Gastrocnemius medialis (tissue), 4 donors: ENCODE measurements at regions not wholly inside any gene's neighbourhood (a gene's known extent, or its start where the extent isn't known, plus 50 kb on each side); places are given as distances from the start of the nearest gene placed in this dataset.

Experiments
- ATAC-seq, 2 donors: fragments of 150-250 bp; one replicate each; pipeline ENCODE4 v1.9.1; 2016
- DNase-seq, 2 donors: peaks; one replicate each; pipeline ENCODE4 v3.0.0-alpha.2; 2019
- H3K27ac ChIP-seq, 4 donors: fragments of 200-600 bp; sonication (generic); 1 replicate in 1 of 4; 2 replicates in 3 of 4; pipeline ENCODE4 v1.5.1; 2016 to 2018; ENCODE audit warnings: mild to moderate bottlenecking in 2 of 4, moderate library complexity in 1 of 4
- H3K27me3 ChIP-seq, 3 donors: fragments of 200-600 bp; sonication (generic) in 2 of 3; 1 replicate in 1 of 3; 2 replicates in 2 of 3; pipeline versions ENCODE4 v1.5.1 to v1.6.0; 2016 to 2019; ENCODE audit warnings: mild to moderate bottlenecking in 1 of 3, moderate library complexity in 1 of 3
- H3K36me3 ChIP-seq, 2 donors: fragments of 200-600 bp; sonication (generic) in 1 of 2; one replicate each; pipeline ENCODE4 v1.5.1; 2017 to 2018
- H3K4me1 ChIP-seq, 2 donors: fragments of 200-600 bp; sonication (generic) in 1 of 2; one replicate each; pipeline ENCODE4 v1.5.1; 2016 to 2017; ENCODE audit warnings: mild to moderate bottlenecking in 2 of 2
- H3K4me3 ChIP-seq, 4 donors: fragments of 200-600 bp; sonication (generic) in 3 of 4; 1 replicate in 1 of 4; 2 replicates in 3 of 4; pipeline ENCODE4 v1.5.1; 2016 to 2019; ENCODE audit warnings: mild to moderate bottlenecking in 2 of 4
- H3K9me3 ChIP-seq, 3 donors: fragments of 200-600 bp; sonication (generic) in 2 of 3; 1 replicate in 1 of 3; 2 replicates in 2 of 3; pipeline ENCODE4 v1.5.1; 2016 to 2019
- POLR2A ChIP-seq, 2 donors: fragments of 450-650 bp; IDR thresholded peaks; one replicate each; pipeline ENCODE4 v1.6.1; 2017; ENCODE audit warnings: antibody characterized with exemption in 2 of 2, mild to moderate bottlenecking in 2 of 2, moderate library complexity in 2 of 2
- in situ Hi-C, 4 donors: fragments of 200-750 bp; cut with MboI; loops; one replicate each; pipeline versions ENCODE4 v1.15.0 to v1.8.0; 2017; ENCODE audit warnings: low sequenced_read_pairs in 4 of 4
- intact Hi-C: fragments of 100-400 bp; cut with DNase I; formaldehyde crosslinking; loops from one replicate; pipeline ENCODE4 v1.15.1; 2023; ENCODE audit warnings: low total_unique reads
- TF ChIP-seq, protein P1 (sequence below), 5 experiments: fragments of 450-650 bp in 3 of 5; fragments of 200-600 bp in 2 of 5; sonication (generic) in 2 of 5; IDR thresholded peaks in 4 of 5; conservative IDR thresholded peaks in 1 of 5; 1 replicate in 4 of 5; 2 replicates in 1 of 5; pipeline ENCODE4 v1.5.1; 2016 to 2019; ENCODE audit warnings: antibody characterized with exemption in 5 of 5, mild to moderate bottlenecking in 3 of 5, moderate library complexity in 3 of 5

DNA sequence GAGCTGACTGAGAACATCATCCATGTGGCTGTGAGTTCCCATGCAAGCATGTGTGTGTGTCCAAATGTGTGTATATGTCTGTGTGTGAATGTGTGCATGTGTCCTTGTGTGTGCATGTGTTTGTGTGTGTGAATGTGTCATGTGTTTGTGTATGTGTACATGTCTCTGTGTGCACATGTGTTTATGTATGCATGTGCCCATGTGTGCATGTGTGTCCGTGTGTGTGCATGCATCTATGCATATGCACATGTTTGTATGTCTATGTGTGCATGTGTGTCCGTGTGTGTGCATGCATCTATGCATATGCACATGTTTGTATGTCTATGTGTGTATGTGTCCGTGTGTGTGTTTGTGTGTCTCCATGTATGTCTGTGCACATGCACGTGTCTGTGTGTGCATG lies 99.7 kb downstream of the LBH start:
- in situ Hi-C loops, result no loop called here
- no peak for ATAC-seq
- Histone ChIP-seq H3K4me3 (no peak overlapping the region), H3K27me3 (no peaks in the 10 kb centered on the region), H3K36me3 (no peaks in the 10 kb centered on the region), H3K4me1 (no peaks in the 10 kb centered on the region), H3K9me3 (no peaks in the 10 kb centered on the region), H3K27ac (no peak overlapping the region)
- intact Hi-C loops, result no loop called here
- DNase-seq, result no peak
- no peak for TF ChIP-seq POLR2A (IDR thresholded peaks at IDR 0.05)
- TF ChIP-seq, protein P1, sequence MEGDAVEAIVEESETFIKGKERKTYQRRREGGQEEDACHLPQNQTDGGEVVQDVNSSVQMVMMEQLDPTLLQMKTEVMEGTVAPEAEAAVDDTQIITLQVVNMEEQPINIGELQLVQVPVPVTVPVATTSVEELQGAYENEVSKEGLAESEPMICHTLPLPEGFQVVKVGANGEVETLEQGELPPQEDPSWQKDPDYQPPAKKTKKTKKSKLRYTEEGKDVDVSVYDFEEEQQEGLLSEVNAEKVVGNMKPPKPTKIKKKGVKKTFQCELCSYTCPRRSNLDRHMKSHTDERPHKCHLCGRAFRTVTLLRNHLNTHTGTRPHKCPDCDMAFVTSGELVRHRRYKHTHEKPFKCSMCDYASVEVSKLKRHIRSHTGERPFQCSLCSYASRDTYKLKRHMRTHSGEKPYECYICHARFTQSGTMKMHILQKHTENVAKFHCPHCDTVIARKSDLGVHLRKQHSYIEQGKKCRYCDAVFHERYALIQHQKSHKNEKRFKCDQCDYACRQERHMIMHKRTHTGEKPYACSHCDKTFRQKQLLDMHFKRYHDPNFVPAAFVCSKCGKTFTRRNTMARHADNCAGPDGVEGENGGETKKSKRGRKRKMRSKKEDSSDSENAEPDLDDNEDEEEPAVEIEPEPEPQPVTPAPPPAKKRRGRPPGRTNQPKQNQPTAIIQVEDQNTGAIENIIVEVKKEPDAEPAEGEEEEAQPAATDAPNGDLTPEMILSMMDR (IDR thresholded peaks at IDR 0.05 in 4 of 5, conservative IDR thresholded peaks at IDR 0.05 in 1 of 5), result no peak

DNA sequence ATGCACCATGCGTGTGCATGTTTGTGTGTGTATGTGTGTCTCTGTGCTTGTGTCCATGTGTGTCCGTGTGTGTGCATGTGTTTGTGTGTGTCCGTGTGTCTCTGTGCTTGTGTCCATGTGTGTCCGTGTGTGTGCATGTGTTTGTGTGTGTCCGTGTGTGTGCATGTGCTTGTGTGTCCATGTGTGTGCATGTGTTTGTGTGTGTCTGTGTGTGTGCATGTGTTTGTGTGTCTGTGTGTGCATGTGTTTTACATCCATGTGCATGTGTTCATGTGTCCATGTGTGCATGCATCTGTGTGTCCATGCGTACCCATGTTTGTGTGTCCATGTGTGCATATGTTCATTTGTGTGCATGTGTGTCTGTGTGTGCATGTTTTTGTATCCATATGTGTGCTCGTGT lies 100.5 kb downstream of the LBH start:
- in situ Hi-C loops, result no loop called here
- TF ChIP-seq POLR2A (IDR thresholded peaks at IDR 0.05), result no peak
- TF ChIP-seq, protein P1 (IDR thresholded peaks at IDR 0.05 in 4 of 5, conservative IDR thresholded peaks at IDR 0.05 in 1 of 5), result no peak
- H3K27ac ChIP-seq, result no peak overlapping the region
- DNase-seq (no peak), ATAC-seq (no peak)
- H3K9me3 ChIP-seq, result no peaks in the 10 kb centered on the region
- intact Hi-C loops, result no loop called here
- no peaks in the 10 kb centered on the region for H3K36me3 ChIP-seq
- H3K27me3 ChIP-seq, result no peaks in the 10 kb centered on the region
- no peak overlapping the region for H3K4me3 ChIP-seq
- H3K4me1 ChIP-seq, result no peaks in the 10 kb centered on the region

DNA sequence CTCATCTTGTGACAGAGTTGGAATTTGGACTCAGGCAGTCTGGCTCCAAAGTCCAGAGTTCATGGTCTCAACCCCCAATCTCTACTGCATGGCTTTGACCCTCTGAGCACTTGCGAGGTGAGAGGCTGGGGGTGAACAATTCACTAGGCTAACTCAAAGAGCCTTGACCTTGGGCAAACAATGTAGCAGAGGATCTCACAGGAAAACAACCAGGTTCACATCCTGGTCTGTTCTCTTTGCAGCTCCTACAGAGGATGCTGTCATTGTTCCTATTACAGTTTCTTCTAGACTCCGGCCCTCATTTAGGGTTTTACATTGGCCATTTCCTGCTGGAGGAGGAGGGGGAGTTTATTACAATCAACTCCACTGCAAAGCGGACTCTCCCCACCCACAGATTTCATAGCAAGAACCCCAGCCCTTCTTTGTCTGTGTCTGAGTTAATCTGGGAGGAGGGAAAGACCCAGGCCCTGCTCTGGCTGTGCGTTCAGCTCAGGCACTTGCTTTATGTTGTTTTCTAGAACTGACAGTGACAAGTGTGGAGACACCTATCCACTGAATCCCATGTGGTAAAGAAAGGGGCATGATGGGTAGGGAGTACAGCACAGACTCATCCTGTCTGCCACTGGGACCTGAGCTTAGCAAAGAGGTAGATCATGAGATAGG lies 101.6 kb downstream of the LBH start:
- in situ Hi-C loops, result no loop called here
- intact Hi-C loops, result no loop called here

DNA sequence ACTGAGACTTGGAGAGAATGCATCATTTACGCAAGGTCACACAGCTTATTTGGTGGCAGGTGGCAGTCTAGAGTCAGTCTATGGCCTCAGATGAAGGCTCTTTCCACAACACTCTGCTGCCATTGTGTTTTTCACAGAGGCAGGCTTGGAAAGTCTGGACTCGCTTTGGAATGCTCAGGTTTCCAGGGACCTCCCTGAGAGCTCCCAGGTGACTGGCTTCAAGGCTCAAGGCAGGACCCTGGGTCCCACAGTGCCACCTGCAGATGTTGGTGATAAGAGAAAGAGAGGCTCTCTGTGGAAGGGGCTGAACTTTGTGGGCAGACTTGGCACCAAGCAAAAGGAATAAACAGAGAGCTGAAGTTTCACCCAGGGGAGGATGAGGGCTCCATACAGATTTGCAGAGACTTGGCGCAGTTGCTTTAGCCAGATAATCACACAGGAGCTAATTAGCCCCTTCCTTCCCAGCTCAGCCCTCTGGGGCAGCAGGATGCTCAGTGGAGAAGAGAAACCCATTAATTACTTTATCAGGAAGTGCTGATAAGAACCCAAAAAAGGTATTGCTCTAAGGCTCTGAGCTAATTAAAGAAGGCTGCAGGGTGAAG lies 103.5 kb downstream of the LBH start:
- H3K27me3 ChIP-seq, result no peaks in the 10 kb centered on the region
- no peaks in the 10 kb centered on the region for H3K4me1 ChIP-seq
- no peak overlapping the region for H3K27ac ChIP-seq
- ATAC-seq, result no peak
- in situ Hi-C loops, result no loop called here
- no peak for DNase-seq
- H3K4me3 ChIP-seq, result no peak overlapping the region
- intact Hi-C loops, result no loop called here
- H3K9me3 ChIP-seq, result no peaks in the 10 kb centered on the region
- H3K36me3 ChIP-seq, result no peaks in the 10 kb centered on the region
- TF ChIP-seq POLR2A (IDR thresholded peaks at IDR 0.05), result no peak
- TF ChIP-seq, protein P1 (IDR thresholded peaks at IDR 0.05 in 4 of 5, conservative IDR thresholded peaks at IDR 0.05 in 1 of 5), result no peak

More for the DNA sequence above, 101.6 kb downstream of the LBH start:
- Histone ChIP-seq H3K36me3 (no peaks in the 10 kb centered on the region), H3K27me3 (no peaks in the 10 kb centered on the region), H3K4me3 (no peak overlapping the region), H3K4me1 (no peaks in the 10 kb centered on the region), H3K9me3 (no peaks in the 10 kb centered on the region), H3K27ac (no peak overlapping the region)
- no peak for DNase-seq
- ATAC-seq, result no peak
- no peak for TF ChIP-seq POLR2A (IDR thresholded peaks at IDR 0.05)
- TF ChIP-seq, protein P1 (IDR thresholded peaks at IDR 0.05 in 4 of 5, conservative IDR thresholded peaks at IDR 0.05 in 1 of 5), result no peak
